Ovary (tissue), 3 donors: ENCODE measurements at regions not wholly inside any gene's neighbourhood (a gene's known extent, or its start where the extent isn't known, plus 50 kb on each side); places are given as distances from the start of the nearest gene placed in this dataset.

Experiments used
- POLR2A ChIP-seq: fragments of 450-650 bp; IDR thresholded peaks from one replicate; pipeline ENCODE4 v1.6.1; 2017; ENCODE audit warnings: antibody characterized with exemption, mild to moderate bottlenecking, moderate library complexity
- TF ChIP-seq, protein P1 (sequence below), 3 donors: fragments of 450-650 bp in 2 of 3; fragments of 200-600 bp in 1 of 3; IDR thresholded peaks; one replicate each; pipeline versions ENCODE4 v1.5.1 to v1.8.0; 2016 to 2022; ENCODE audit warnings: antibody characterized with exemption in 3 of 3, mild to moderate bottlenecking in 1 of 3
- donor health status: DM: no; HTN: no; CAD: no.

DNA sequence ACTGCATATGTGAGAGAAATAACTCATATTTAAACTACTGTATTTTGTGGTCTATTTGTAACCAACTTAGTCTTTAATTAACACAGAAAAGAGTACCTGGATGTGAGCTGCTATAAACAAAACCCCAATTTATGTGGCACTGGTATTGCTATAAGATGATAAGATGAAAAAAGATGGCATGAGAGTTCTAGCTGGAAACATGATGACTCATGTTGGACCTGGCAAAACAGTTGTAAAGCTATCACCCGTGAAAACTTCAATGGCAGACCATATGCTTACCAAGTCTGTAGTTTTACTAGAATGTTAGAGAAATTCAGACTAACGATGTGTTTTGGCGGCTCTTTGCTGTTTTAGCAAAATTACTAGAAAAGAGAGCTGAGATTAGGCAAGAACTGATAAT is 69.6 kb upstream of the PCDH9 start:
- TF ChIP-seq, protein P1, sequence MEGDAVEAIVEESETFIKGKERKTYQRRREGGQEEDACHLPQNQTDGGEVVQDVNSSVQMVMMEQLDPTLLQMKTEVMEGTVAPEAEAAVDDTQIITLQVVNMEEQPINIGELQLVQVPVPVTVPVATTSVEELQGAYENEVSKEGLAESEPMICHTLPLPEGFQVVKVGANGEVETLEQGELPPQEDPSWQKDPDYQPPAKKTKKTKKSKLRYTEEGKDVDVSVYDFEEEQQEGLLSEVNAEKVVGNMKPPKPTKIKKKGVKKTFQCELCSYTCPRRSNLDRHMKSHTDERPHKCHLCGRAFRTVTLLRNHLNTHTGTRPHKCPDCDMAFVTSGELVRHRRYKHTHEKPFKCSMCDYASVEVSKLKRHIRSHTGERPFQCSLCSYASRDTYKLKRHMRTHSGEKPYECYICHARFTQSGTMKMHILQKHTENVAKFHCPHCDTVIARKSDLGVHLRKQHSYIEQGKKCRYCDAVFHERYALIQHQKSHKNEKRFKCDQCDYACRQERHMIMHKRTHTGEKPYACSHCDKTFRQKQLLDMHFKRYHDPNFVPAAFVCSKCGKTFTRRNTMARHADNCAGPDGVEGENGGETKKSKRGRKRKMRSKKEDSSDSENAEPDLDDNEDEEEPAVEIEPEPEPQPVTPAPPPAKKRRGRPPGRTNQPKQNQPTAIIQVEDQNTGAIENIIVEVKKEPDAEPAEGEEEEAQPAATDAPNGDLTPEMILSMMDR (IDR thresholded peaks at IDR 0.05) = no peak
- no peak for TF ChIP-seq POLR2A
